Mesodermal cell (in vitro differentiated cells): ENCODE measurements at regions not wholly inside any gene's neighbourhood (a gene's known extent, or its start where the extent isn't known, plus 50 kb on each side); places are given as distances from the start of the nearest gene placed in this dataset.
"Not testable (repeated sequence)": the region's sequence is repeated elsewhere in the genome, so short reads cannot be mapped to it uniquely, and the experiment has no call there.

ENCODE experiments used
- H3K27ac ChIP-seq: 2 replicates; pipeline ENCODE4 v1.7.0; 2013; ENCODE audit warnings: mild to moderate bottlenecking, low read depth, low read length, moderate library complexity; ENCODE audit not compliant: severe bottlenecking
- H3K36me3 ChIP-seq: 2 replicates; pipeline ENCODE4 v1.7.1; 2013; ENCODE audit warnings: mild to moderate bottlenecking, low read length, moderate library complexity; ENCODE audit not compliant: control insufficient read depth, insufficient read depth
- H3K4me1 ChIP-seq: one replicate; pipeline ENCODE4 v1.7.1; 2013; ENCODE audit warnings: mild to moderate bottlenecking, low read length; ENCODE audit not compliant: insufficient read depth, control insufficient read depth, poor library complexity, severe bottlenecking
- H3K4me3 ChIP-seq: 2 replicates; pipeline ENCODE4 v1.7.0; 2013; ENCODE audit warnings: low read length, control low read depth, mild to moderate bottlenecking; ENCODE audit not compliant: insufficient read depth, poor library complexity, severe bottlenecking; ENCODE audit errors: extremely low read depth
- H3K9me3 ChIP-seq: 2 replicates; pipeline ENCODE4 v1.7.1; 2013; ENCODE audit warnings: mild to moderate bottlenecking, low read length, moderate library complexity; ENCODE audit not compliant: control insufficient read depth
- WGBS, 2 experiments: methylation state at CpG; one replicate each; pipeline ENCODE4 v1.1.5; 2013; ENCODE audit warnings: missing lambda C conversion rate in 2 of 2; ENCODE audit not compliant: insufficient coverage in 2 of 2; 5-methylcytosine and 5-hydroxymethylcytosine counted together

- not testable (repeated sequence) for H3K9me3 ChIP-seq, H3K4me1 ChIP-seq, H3K36me3 ChIP-seq, H3K4me3 ChIP-seq, H3K27ac ChIP-seq
- 80 to 96% methylated on average over 5 of the region's 21 CpGs for WGBS, 2 experiments
These were observed 422.5 kb downstream of the NUP35 start for GRCh38 chr2:183546560-183547350.

GRCh38 chr2:183552716-183553115, 428.5 kb downstream of the NUP35 start:
- Histone ChIP-seq H3K36me3 (no peaks in the 10 kb centered on the region), H3K27ac (no peak overlapping the region), H3K9me3 (no peaks in the 10 kb centered on the region), H3K4me3 (no peak overlapping the region), H3K4me1 (no peaks in the 10 kb centered on the region)
- WGBS, 2 experiments: 100% methylated on average over 1 of the region's 4 CpGs; no CpG with 5 or more reads in 1 of the 2 experiments

- no peak overlapping the region for H3K4me3 ChIP-seq
- H3K4me1 ChIP-seq: no peaks in the 10 kb centered on the region
- no peaks in the 10 kb centered on the region for H3K9me3 ChIP-seq
These were observed 440.5 kb downstream of the NUP35 start for GRCh38 chr2:183564726-183565125.

GRCh38 chr2:183575481-183575880, 451.2 kb downstream of the NUP35 start:
- Histone ChIP-seq H3K4me3 (no peak overlapping the region), H3K9me3 (peaks cover 4% of the 10 kb centered on the region), H3K27ac (no peak overlapping the region), H3K4me1 (peaks cover 8% of the 10 kb centered on the region), H3K36me3 (no peaks in the 10 kb centered on the region)
- WGBS, 2 experiments: no CpG with 5 or more reads among the region's 2 CpGs

More at GRCh38 chr2:183564726-183565125, 440.5 kb downstream of the NUP35 start:
- no peak overlapping the region for H3K27ac ChIP-seq
- H3K36me3 ChIP-seq: no peaks in the 10 kb centered on the region

- H3K27ac ChIP-seq: no peak overlapping the region
- H3K4me1 ChIP-seq: peaks cover 8% of the 10 kb centered on the region
- H3K4me3 ChIP-seq: no peak overlapping the region
- no peaks in the 10 kb centered on the region for H3K36me3 ChIP-seq
- H3K9me3 ChIP-seq: no peaks in the 10 kb centered on the region
- WGBS, 2 experiments: 68 to 69% methylated on average over 3 to 4 of the region's 5 CpGs
These were observed 455.4 kb downstream of the NUP35 start for GRCh38 chr2:183579686-183580085.

- H3K4me3 ChIP-seq: no peak overlapping the region
- 80% methylated on average over 1 of the region's 4 CpGs; no CpG with 5 or more reads in 1 of the 2 experiments for WGBS, 2 experiments
- no peaks in the 10 kb centered on the region for H3K36me3 ChIP-seq
- no peaks in the 10 kb centered on the region for H3K9me3 ChIP-seq
- H3K27ac ChIP-seq: no peak overlapping the region
- no peaks in the 10 kb centered on the region for H3K4me1 ChIP-seq
These were observed 468.0 kb downstream of the NUP35 start for GRCh38 chr2:183592271-183592670.

- H3K9me3 ChIP-seq: no peaks in the 10 kb centered on the region
- no peaks in the 10 kb centered on the region for H3K4me1 ChIP-seq
- H3K27ac ChIP-seq: no peak overlapping the region
- WGBS, 2 experiments: no CpG with 5 or more reads among the region's 1 CpG
- H3K36me3 ChIP-seq: no peaks in the 10 kb centered on the region
- H3K4me3 ChIP-seq: no peak overlapping the region
These were observed 469.9 kb downstream of the NUP35 start for GRCh38 chr2:183594150-183594549.

- Histone ChIP-seq H3K27ac (no peak overlapping the region), H3K9me3 (no peaks in the 10 kb centered on the region), H3K36me3 (no peaks in the 10 kb centered on the region), H3K4me1 (no peaks in the 10 kb centered on the region), H3K4me3 (no peak overlapping the region)
- no CpG with 5 or more reads among the region's 1 CpG for WGBS, 2 experiments
These were observed 473.6 kb downstream of the NUP35 start for GRCh38 chr2:183597841-183598240.

GRCh38 chr2:183604065-183604464, 479.8 kb downstream of the NUP35 start:
- H3K4me3 ChIP-seq: no peak overlapping the region
- 60% methylated on average over 1 of the region's 5 CpGs; no CpG with 5 or more reads in 1 of the 2 experiments for WGBS, 2 experiments
- H3K27ac ChIP-seq: no peak overlapping the region

GRCh38 chr2:183605440-183605839, 481.2 kb downstream of the NUP35 start:
- WGBS, 2 experiments: 57% methylated on average over 1 of the region's 3 CpGs; no CpG with 5 or more reads in 1 of the 2 experiments
- Histone ChIP-seq H3K4me1 (no peaks in the 10 kb centered on the region), H3K9me3 (no peaks in the 10 kb centered on the region)

More at GRCh38 chr2:183604065-183604464, 479.8 kb downstream of the NUP35 start:
- Histone ChIP-seq H3K4me1 (no peaks in the 10 kb centered on the region), H3K36me3 (no peaks in the 10 kb centered on the region), H3K9me3 (no peaks in the 10 kb centered on the region)

GRCh38 chr2:183606022-183606717, 481.9 kb downstream of the NUP35 start:
- Histone ChIP-seq H3K27ac (no peak overlapping the region), H3K4me1 (no peaks in the 10 kb centered on the region), H3K9me3 (no peaks in the 10 kb centered on the region), H3K4me3 (no peak overlapping the region), H3K36me3 (no peaks in the 10 kb centered on the region)
- WGBS, 2 experiments: 80 to 82% methylated on average over 2 of the region's 2 CpGs

More at GRCh38 chr2:183605440-183605839, 481.2 kb downstream of the NUP35 start:
- Histone ChIP-seq H3K27ac (no peak overlapping the region), H3K36me3 (no peaks in the 10 kb centered on the region), H3K4me3 (no peak overlapping the region)
